Body of pancreas (tissue), 4 donors: ENCODE measurements at regions not wholly inside any gene's neighbourhood (a gene's known extent, or its start where the extent isn't known, plus 50 kb on each side); places are given as distances from the start of the nearest gene placed in this dataset.

ENCODE experiments used
- ATAC-seq: fragments of 150-250 bp; one replicate; pipeline ENCODE4 v1.9.1; 2016
- DNase-seq, 4 donors: peaks; one replicate each; pipeline ENCODE4 v3.0.0-alpha.2; 2019
- H3K27ac ChIP-seq, 4 donors: fragments of 200-600 bp; sonication (generic); 1 replicate in 3 of 4; 2 replicates in 1 of 4; pipeline versions ENCODE4 v1.5.1 to v1.6.1; 2016 to 2019; ENCODE audit warnings: mild to moderate bottlenecking in 1 of 4, mixed read lengths in 1 of 4, moderate library complexity in 1 of 4
- H3K27me3 ChIP-seq, 2 donors: fragments of 200-600 bp; sonication (generic); one replicate each; pipeline ENCODE4 v1.6.0; 2016; ENCODE audit warnings: mild to moderate bottlenecking in 1 of 2
- H3K36me3 ChIP-seq, 2 donors: fragments of 200-600 bp; sonication (generic); replicated peaks in 1 of 2; 2 replicates each; pipeline ENCODE4 v1.5.1; 2016; ENCODE audit warnings: low read depth in 2 of 2; ENCODE audit not compliant: insufficient read depth in 1 of 2
- H3K4me1 ChIP-seq: fragments of 200-600 bp; sonication (generic); one replicate; pipeline ENCODE4 v1.6.0; 2016
- H3K4me3 ChIP-seq, 2 donors: fragments of 200-600 bp; sonication (generic); 1 replicate in 1 of 2; 2 replicates in 1 of 2; pipeline ENCODE4 v1.5.1; 2016 to 2019
- H3K9me3 ChIP-seq, 3 donors: fragments of 200-600 bp; sonication (generic); 1 replicate in 2 of 3; 2 replicates in 1 of 3; pipeline ENCODE4 v1.5.1; 2016
- CTCF ChIP-seq, 7 experiments: fragments of 450-650 bp in 4 of 7; fragments of 200-600 bp in 3 of 7; sonication (generic) in 3 of 7; IDR thresholded peaks; one replicate each; pipeline ENCODE4 v1.5.1; 2016 to 2019; ENCODE audit warnings: antibody characterized with exemption in 7 of 7
- POLR2A ChIP-seq, 3 donors: fragments of 450-650 bp; IDR thresholded peaks; one replicate each; pipeline ENCODE4 v1.6.1; 2016; ENCODE audit warnings: antibody characterized with exemption in 3 of 3, mild to moderate bottlenecking in 2 of 3
- WGBS, 2 donors: methylation state at CpG; one replicate each; pipeline ENCODE4 v1.1.5; 2017; 5-methylcytosine and 5-hydroxymethylcytosine counted together
- intact Hi-C: fragments of 100-400 bp; cut with DNase I; formaldehyde crosslinking; loops from one replicate; pipeline ENCODE4 v1.15.1; 2023

- ATAC-seq (no peak), DNase-seq (no peak)
- Histone ChIP-seq H3K27ac (no peak overlapping the region), H3K4me1 (no peaks in the 10 kb centered on the region), H3K27me3 (no peaks in the 10 kb centered on the region), H3K9me3 (peaks cover 0 to 6% (median 0%) of the 10 kb centered on the region in 3 donors), H3K4me3 (no peak overlapping the region), H3K36me3 (no peaks in the 10 kb centered on the region)
- TF ChIP-seq CTCF (IDR thresholded peaks at IDR 0.05) (no peak), POLR2A (IDR thresholded peaks at IDR 0.05) (no peak)
- intact Hi-C loops = no loop called here
- WGBS, 2 donors = 79 to 96% methylated on average over 1 of the region's 1 CpG
Observed at GRCh38 chr3:99402755-99403154, 235.6 kb upstream of the COL8A1 start.

- TF ChIP-seq CTCF (IDR thresholded peaks at IDR 0.05) (no peak), POLR2A (IDR thresholded peaks at IDR 0.05) (no peak)
- Histone ChIP-seq H3K27ac (no peak overlapping the region), H3K9me3 (peaks cover 0 to 6% (median 0%) of the 10 kb centered on the region in 3 donors), H3K4me1 (no peaks in the 10 kb centered on the region), H3K4me3 (no peak overlapping the region), H3K36me3 (no peaks in the 10 kb centered on the region), H3K27me3 (no peaks in the 10 kb centered on the region)
- ATAC-seq = no peak
- WGBS, 2 donors = 46 to 68% methylated on average over 2 of the region's 2 CpGs
- intact Hi-C loops = no loop called here
- no peak for DNase-seq
Observed at GRCh38 chr3:99400352-99400751, 238.0 kb upstream of the COL8A1 start.

GRCh38 chr3:99396651-99397275, 241.6 kb upstream of the COL8A1 start:
- Histone ChIP-seq H3K4me3 (no peak overlapping the region), H3K9me3 (peaks cover 0 to 6% (median 0%) of the 10 kb centered on the region in 3 donors), H3K27ac (no peak overlapping the region), H3K27me3 (no peaks in the 10 kb centered on the region), H3K36me3 (no peaks in the 10 kb centered on the region), H3K4me1 (no peaks in the 10 kb centered on the region)
- ATAC-seq (no peak), DNase-seq (no peak)
- intact Hi-C loops = no loop called here
- TF ChIP-seq CTCF (IDR thresholded peaks at IDR 0.05) (no peak), POLR2A (IDR thresholded peaks at IDR 0.05) (no peak)
- 51 to 58% methylated on average over 3 of the region's 3 CpGs for WGBS, 2 donors

GRCh38 chr3:99394831-99395778, 243.3 kb upstream of the COL8A1 start:
- no peaks in the 10 kb centered on the region for H3K4me1 ChIP-seq
- H3K4me3 ChIP-seq = no peak overlapping the region
- 41 to 48% methylated on average over 7 of the region's 7 CpGs for WGBS, 2 donors
- H3K27ac ChIP-seq = no peak overlapping the region
- intact Hi-C loops = no loop called here
- H3K36me3 ChIP-seq = no peaks in the 10 kb centered on the region
- H3K9me3 ChIP-seq = peaks cover 0 to 6% (median 0%) of the 10 kb centered on the region in 3 donors
- no peak for TF ChIP-seq CTCF (IDR thresholded peaks at IDR 0.05)
- TF ChIP-seq POLR2A (IDR thresholded peaks at IDR 0.05) = no peak
- DNase-seq = no peak
- no peaks in the 10 kb centered on the region for H3K27me3 ChIP-seq
- no peak for ATAC-seq
